ENCODE measurements at regions not wholly inside any gene's neighbourhood (a gene's known extent, or its start where the extent isn't known, plus 50 kb on each side); places are given as distances from the start of the nearest gene placed in this dataset.
A peak's percentile ranks its signal among the peaks of the same experiment; 100 is the strongest.

DNA sequence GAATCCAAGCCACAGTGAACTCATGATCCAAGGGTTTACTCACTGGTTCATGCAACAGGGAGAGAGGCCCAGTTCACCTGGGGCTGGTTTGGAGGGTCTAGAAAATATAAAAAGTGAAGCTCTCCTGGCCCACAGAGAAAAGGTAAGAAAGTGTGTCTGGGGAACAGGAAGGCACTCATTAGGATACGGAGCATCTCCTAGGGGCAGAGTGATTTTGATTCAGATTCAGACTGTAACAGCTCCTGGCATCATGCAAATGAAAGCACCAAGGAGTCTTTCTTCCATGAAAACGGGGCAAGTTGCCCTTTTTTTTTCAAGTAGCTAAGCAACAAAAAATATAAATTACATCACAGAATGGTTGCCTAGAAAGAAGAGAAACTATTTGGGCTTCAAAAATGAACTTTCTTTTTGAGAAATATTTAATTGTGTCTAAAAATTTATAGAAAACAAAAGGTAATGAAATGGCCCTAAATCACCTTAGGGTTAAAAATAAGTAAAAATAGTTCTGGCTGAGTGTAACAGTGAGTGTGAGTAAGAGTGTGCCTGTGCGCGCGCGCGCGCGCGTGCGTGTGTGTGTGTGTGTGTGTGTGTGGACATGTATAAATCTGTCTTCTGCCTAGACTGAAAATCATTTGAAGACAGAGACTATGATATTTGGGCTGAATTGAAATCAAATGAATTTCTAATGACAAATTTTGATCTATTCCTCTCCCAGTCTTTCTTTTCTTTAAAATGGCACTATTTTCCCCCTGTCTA is 177.8 kb upstream of the ZNF462 start:
- no peak overlapping the region for H3K4me3 ChIP-seq (ENCODE audit: low read length)
- TF ChIP-seq, protein P1, sequence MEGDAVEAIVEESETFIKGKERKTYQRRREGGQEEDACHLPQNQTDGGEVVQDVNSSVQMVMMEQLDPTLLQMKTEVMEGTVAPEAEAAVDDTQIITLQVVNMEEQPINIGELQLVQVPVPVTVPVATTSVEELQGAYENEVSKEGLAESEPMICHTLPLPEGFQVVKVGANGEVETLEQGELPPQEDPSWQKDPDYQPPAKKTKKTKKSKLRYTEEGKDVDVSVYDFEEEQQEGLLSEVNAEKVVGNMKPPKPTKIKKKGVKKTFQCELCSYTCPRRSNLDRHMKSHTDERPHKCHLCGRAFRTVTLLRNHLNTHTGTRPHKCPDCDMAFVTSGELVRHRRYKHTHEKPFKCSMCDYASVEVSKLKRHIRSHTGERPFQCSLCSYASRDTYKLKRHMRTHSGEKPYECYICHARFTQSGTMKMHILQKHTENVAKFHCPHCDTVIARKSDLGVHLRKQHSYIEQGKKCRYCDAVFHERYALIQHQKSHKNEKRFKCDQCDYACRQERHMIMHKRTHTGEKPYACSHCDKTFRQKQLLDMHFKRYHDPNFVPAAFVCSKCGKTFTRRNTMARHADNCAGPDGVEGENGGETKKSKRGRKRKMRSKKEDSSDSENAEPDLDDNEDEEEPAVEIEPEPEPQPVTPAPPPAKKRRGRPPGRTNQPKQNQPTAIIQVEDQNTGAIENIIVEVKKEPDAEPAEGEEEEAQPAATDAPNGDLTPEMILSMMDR (IDR thresholded peaks at IDR 0.05; ENCODE audit: insufficient read depth, low read depth, low read length, missing control alignments), result no peak
- no peak for DNase-seq (ENCODE audit: low read depth)

DNA sequence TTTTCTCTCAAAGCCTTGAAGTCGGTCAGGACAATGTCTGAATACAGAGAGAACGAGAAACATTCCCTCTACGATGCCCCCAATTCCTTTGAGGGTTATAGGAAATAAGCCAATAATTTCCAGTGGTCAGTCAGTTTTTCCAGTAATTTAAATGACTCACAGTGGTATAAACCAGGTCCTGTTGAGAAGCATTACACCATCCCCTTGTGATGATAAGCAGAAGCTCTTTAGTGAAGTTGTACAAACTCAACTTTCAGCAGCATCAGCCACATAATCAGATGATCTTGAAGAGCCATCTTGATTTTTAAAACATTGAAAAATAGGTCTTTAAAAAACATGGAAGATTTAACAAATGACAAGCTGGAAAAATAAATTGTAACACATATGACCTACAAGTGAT is 173.9 kb upstream of the ZNF462 start:
- no peak for DNase-seq (ENCODE audit: low read depth)
- no peak overlapping the region for H3K4me3 ChIP-seq (ENCODE audit: low read length)
- TF ChIP-seq, protein P1 (IDR thresholded peaks at IDR 0.05; ENCODE audit: insufficient read depth, low read depth, low read length, missing control alignments), result no peak

DNA sequence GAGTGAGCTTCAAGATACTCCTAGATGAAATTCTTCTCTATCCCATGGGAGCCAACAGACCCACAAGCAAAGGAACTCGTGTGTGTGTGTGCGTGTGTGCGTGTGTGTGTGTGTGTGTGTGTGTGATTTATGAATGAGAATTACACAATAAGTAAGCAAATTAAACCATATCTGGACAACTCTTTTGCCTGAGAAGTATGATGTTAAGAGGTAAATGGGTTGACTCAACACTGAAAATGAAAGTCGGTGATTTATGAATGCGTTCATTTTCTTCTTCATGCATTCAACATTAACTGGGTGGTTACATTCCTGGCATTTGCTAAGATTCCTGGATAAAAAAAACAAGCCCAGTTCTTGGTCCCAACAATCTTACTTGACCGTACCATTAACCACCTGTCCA is 171.3 kb upstream of the ZNF462 start:
- TF ChIP-seq, protein P1 (IDR thresholded peaks at IDR 0.05; ENCODE audit: insufficient read depth, low read depth, low read length, missing control alignments), result no peak
- DNase-seq (ENCODE audit: low read depth), result no peak
- no peak overlapping the region for H3K4me3 ChIP-seq (ENCODE audit: low read length)

DNA sequence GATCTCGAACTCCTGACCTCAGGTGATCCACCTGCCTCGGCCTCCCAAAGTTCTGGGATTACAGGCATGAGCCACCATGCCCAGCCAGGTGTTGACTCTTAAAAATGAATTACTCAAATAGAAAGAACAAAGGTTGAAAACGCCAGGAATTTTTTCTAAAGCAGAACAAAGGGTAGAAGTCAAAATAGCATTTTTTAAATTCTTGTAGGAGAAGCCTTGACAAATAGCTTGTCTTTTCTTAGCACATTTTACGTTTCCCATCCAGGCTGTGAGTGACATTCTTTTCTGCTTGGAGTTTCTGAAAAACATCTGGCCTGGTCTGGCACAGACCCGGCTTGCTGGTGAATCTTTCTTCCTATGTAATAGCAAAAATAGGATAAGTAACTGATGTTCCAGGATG is 169.4 kb upstream of the ZNF462 start:
- TF ChIP-seq, protein P1 (IDR thresholded peaks at IDR 0.05; ENCODE audit: insufficient read depth, low read depth, low read length, missing control alignments), result no peak
- no peak for DNase-seq (ENCODE audit: low read depth)
- no peak overlapping the region for H3K4me3 ChIP-seq (ENCODE audit: low read length)

DNA sequence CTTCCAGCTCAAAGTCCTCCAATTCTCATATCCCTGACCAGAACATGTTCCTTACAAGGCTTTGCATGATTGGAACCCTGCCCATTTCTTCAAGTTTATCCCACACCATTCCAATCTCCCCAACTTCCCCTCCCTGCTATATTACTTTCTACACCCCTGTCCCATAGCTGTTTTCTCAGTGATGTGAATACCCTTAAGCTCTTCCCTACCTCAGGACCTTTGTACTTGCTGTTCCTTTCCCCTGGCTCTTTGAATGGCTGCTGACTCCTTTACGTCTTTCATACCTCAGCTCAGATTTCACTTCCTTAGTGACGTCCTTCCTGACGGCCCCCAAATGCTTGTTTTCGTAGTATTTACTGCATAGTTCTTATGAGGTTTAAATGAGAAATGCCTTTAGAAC is 166.2 kb upstream of the ZNF462 start:
- no peak overlapping the region for H3K4me3 ChIP-seq (ENCODE audit: low read length)
- TF ChIP-seq, protein P1 (IDR thresholded peaks at IDR 0.05; ENCODE audit: insufficient read depth, low read depth, low read length, missing control alignments), result no peak
- DNase-seq (ENCODE audit: low read depth), result no peak

DNA sequence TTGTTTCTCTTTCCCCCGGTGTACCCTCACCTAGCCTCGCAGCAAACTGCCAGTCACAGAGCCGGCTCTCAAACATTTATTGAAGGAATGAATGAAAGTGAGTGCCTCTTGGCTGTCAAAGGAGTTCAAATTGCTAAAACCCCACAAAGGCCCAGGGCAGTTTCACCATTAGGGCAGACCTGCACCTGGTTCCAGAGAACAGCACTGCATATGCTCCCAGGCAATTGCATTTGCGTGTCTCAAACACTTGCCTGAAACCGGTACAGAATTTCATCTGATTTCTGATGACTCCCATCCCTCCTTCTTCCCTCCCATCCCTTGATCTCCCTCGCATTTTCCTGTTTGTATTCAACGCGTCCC is 165.6 kb upstream of the ZNF462 start:
- peak; percentile 15 for DNase-seq (ENCODE audit: low read depth)
- TF ChIP-seq, protein P1 (IDR thresholded peaks at IDR 0.05; ENCODE audit: insufficient read depth, low read depth, low read length, missing control alignments), result no peak
- H3K4me3 ChIP-seq (ENCODE audit: low read length), result no peak overlapping the region

Data from epithelial cell of esophagus (primary cell).